Neutrophil (primary cell): ENCODE measurements at regions not wholly inside any gene's neighbourhood (a gene's known extent, or its start where the extent isn't known, plus 50 kb on each side); places are given as distances from the start of the nearest gene placed in this dataset.

Source experiments
- H3K27ac ChIP-seq: fragments of 200-600 bp; sonication (generic); 2 replicates; pipeline ENCODE4 v1.5.1; 2016; ENCODE audit warnings: mild to moderate bottlenecking, moderate library complexity
- H3K27me3 ChIP-seq: fragments of 200-600 bp; sonication (generic); 2 replicates; pipeline ENCODE4 v1.6.0; 2016; ENCODE audit warnings: mild to moderate bottlenecking
- H3K36me3 ChIP-seq: fragments of 200-600 bp; sonication (generic); 2 replicates; pipeline ENCODE4 v1.5.1; 2017
- H3K4me1 ChIP-seq, 2 experiments: fragments of 200-600 bp in 1 of 2; sonication (generic) in 1 of 2; 1 replicate in 1 of 2; 2 replicates in 1 of 2; pipeline versions ENCODE4 v1.5.1 to v1.6.1; 2013 to 2016; ENCODE audit warnings: low read depth in 1 of 2, low read length in 1 of 2, mild to moderate bottlenecking in 1 of 2, moderate library complexity in 1 of 2; ENCODE audit not compliant: control insufficient read depth in 1 of 2, insufficient read depth in 1 of 2
- H3K4me3 ChIP-seq, 2 experiments: fragments of 200-600 bp in 1 of 2; sonication (generic) in 1 of 2; 1 replicate in 1 of 2; 2 replicates in 1 of 2; pipeline ENCODE4 v1.5.1; 2013 to 2016; ENCODE audit warnings: low read depth in 1 of 2, low read length in 1 of 2, mild to moderate bottlenecking in 1 of 2, moderate library complexity in 1 of 2
- H3K9me3 ChIP-seq: fragments of 200-600 bp; sonication (generic); 2 replicates; pipeline ENCODE4 v1.5.1; 2016
- TF ChIP-seq, protein P1 (sequence below): fragments of 200-600 bp; sonication (generic); IDR thresholded peaks from 2 replicates; pipeline ENCODE4 v1.5.1; 2016; ENCODE audit warnings: antibody characterized with exemption

DNA sequence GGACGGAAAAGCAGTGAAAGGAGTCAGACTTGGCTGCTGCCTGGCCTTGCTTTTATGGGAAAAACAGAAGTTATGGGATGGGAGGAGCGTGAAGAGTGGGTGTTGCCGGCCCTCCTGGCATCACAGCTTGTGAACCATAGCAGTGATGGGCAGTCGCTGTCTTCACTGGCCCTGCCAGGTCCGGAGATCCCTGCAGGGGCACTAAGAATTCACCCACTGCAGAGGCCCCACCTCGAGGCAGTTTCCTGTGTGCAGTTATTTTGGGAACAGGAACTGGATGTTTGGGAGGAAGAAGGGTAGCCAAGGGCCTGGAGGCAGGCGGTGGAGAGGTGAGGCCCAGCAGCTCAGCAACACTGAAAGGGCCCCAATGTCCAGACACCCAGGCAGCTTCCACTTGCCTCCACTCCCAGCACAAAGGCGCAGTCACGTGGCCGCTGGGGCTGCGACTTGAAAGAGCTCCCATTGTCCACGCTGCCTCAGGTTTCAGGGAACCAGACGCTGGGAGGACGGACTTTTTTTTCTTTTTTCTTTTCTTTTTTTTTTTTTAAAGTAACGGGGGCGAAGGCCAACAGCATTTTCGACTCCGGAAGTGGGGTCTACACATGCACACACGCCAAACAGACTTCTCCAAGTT lies 255.6 kb downstream of the ZNF621 start:
- no peak overlapping the region for H3K4me3 ChIP-seq
- no peaks in the 10 kb centered on the region for H3K4me1 ChIP-seq
- TF ChIP-seq, protein P1, sequence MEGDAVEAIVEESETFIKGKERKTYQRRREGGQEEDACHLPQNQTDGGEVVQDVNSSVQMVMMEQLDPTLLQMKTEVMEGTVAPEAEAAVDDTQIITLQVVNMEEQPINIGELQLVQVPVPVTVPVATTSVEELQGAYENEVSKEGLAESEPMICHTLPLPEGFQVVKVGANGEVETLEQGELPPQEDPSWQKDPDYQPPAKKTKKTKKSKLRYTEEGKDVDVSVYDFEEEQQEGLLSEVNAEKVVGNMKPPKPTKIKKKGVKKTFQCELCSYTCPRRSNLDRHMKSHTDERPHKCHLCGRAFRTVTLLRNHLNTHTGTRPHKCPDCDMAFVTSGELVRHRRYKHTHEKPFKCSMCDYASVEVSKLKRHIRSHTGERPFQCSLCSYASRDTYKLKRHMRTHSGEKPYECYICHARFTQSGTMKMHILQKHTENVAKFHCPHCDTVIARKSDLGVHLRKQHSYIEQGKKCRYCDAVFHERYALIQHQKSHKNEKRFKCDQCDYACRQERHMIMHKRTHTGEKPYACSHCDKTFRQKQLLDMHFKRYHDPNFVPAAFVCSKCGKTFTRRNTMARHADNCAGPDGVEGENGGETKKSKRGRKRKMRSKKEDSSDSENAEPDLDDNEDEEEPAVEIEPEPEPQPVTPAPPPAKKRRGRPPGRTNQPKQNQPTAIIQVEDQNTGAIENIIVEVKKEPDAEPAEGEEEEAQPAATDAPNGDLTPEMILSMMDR = no peak
- no peaks in the 10 kb centered on the region for H3K9me3 ChIP-seq
- H3K27ac ChIP-seq = no peak overlapping the region
- H3K27me3 ChIP-seq = no peaks in the 10 kb centered on the region
- H3K36me3 ChIP-seq = no peaks in the 10 kb centered on the region

GRCh38 chr3:40780925-40781406 lies 256.2 kb downstream of the ZNF621 start:
- Histone ChIP-seq H3K36me3 (no peaks in the 10 kb centered on the region), H3K9me3 (no peaks in the 10 kb centered on the region), H3K4me3 (no peak overlapping the region), H3K27ac (no peak overlapping the region), H3K4me1 (no peaks in the 10 kb centered on the region), H3K27me3 (no peaks in the 10 kb centered on the region)
- TF ChIP-seq, protein P1 = no peak

DNA sequence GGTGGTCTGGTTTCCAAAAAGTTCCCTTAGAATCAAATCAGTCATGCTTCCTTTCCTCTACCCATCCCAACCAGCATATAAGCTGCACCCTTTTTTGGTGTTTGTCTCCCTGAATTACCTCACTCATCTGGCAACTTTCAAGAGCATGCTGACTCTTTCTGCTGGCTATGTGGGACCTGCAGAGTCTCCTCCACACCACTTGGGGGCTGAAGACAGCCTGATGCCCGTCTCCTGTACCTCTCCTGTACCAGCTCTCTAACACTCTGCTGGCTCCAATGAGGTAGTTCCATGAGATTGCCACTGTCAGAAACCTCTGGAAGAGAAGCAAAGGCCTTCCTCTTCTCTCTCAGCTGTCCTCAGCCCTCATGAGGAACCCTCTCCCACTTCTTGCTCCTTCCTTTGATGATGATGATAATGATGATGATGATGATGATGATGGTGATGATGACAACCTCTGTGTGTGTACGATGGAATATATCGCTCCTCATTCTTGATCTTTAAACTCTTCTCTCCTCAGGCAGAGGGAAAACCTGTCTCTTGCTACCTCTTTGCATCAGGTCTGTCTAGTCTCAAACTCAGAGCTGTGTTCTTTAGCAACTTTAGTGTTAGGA lies 257.5 kb downstream of the ZNF621 start:
- Histone ChIP-seq H3K4me3 (no peak overlapping the region), H3K27me3 (no peaks in the 10 kb centered on the region), H3K27ac (no peak overlapping the region), H3K36me3 (no peaks in the 10 kb centered on the region), H3K4me1 (no peaks in the 10 kb centered on the region), H3K9me3 (no peaks in the 10 kb centered on the region)
- TF ChIP-seq, protein P1 = no peak

- no peaks in the 10 kb centered on the region for H3K9me3 ChIP-seq
- no peaks in the 10 kb centered on the region for H3K4me1 ChIP-seq
- H3K27ac ChIP-seq = no peak overlapping the region
- TF ChIP-seq, protein P1 = no peak
- no peaks in the 10 kb centered on the region for H3K36me3 ChIP-seq
- H3K4me3 ChIP-seq = no peak overlapping the region
- H3K27me3 ChIP-seq = no peaks in the 10 kb centered on the region
Measured at GRCh38 chr3:40790746-40791145, 266.0 kb downstream of the ZNF621 start.

- no peak overlapping the region for H3K4me3 ChIP-seq
- H3K27me3 ChIP-seq = no peaks in the 10 kb centered on the region
- no peaks in the 10 kb centered on the region for H3K4me1 ChIP-seq
- no peak overlapping the region for H3K27ac ChIP-seq
- no peaks in the 10 kb centered on the region for H3K36me3 ChIP-seq
- no peaks in the 10 kb centered on the region for H3K9me3 ChIP-seq
- TF ChIP-seq, protein P1 = no peak
Measured at GRCh38 chr3:40793730-40794129, 269.0 kb downstream of the ZNF621 start.
